Ovary (tissue), 7 donors: ENCODE measurements at regions not wholly inside any gene's neighbourhood (a gene's known extent, or its start where the extent isn't known, plus 50 kb on each side); places are given as distances from the start of the nearest gene placed in this dataset.
"Not testable (repeated sequence)": the region's sequence is repeated elsewhere in the genome, so short reads cannot be mapped to it uniquely, and the experiment has no call there.

Experiments
- DNase-seq, 5 donors: peaks; one replicate each; pipeline ENCODE4 v3.0.0-alpha.2; 2019 to 2020
- H3K27ac ChIP-seq, 2 donors: fragments of 200-600 bp; one replicate each; pipeline versions ENCODE4 v1.5.1 to v1.8.0; 2019 to 2022
- H3K27me3 ChIP-seq: fragments of 200-600 bp; one replicate; pipeline ENCODE4 v1.8.0; 2022
- H3K36me3 ChIP-seq: fragments of 200-600 bp; sonication (generic); one replicate; pipeline ENCODE4 v1.5.1; 2019
- H3K4me1 ChIP-seq: one replicate; pipeline ENCODE4 v1.8.1; 2013; ENCODE audit warnings: mild to moderate bottlenecking, moderate library complexity; ENCODE audit not compliant: insufficient read depth
- H3K4me3 ChIP-seq: fragments of 200-600 bp; sonication (generic); one replicate; pipeline ENCODE4 v1.5.1; 2017
- H3K9me3 ChIP-seq, 2 donors: fragments of 200-600 bp in 1 of 2; sonication (generic) in 1 of 2; one replicate each; pipeline versions ENCODE4 v1.5.1 to v1.8.1; 2013 to 2019; ENCODE audit warnings: mild to moderate bottlenecking in 1 of 2, moderate library complexity in 1 of 2
- CTCF ChIP-seq, 3 donors: fragments of 450-650 bp in 2 of 3; fragments of 200-600 bp in 1 of 3; IDR thresholded peaks; one replicate each; pipeline versions ENCODE4 v1.5.1 to v1.8.0; 2016 to 2022; ENCODE audit warnings: antibody characterized with exemption in 3 of 3, mild to moderate bottlenecking in 1 of 3
- EP300 ChIP-seq: sonication (generic); formaldehyde crosslinking; IDR thresholded peaks from one replicate; pipeline ENCODE4 v1.6.1; 2017; ENCODE audit warnings: antibody characterized with exemption
- POLR2A ChIP-seq: fragments of 450-650 bp; IDR thresholded peaks from one replicate; pipeline ENCODE4 v1.6.1; 2017; ENCODE audit warnings: antibody characterized with exemption, mild to moderate bottlenecking, moderate library complexity
- WGBS, 3 donors: extraction: QIAGEN DNeasy Blood & Tissue Kit in 1 of 3; methylation state at CpG; one replicate each; pipeline versions ENCODE4 v1.1.5 to v1.1.7; 2013 to 2017; 5-methylcytosine and 5-hydroxymethylcytosine counted together
- intact Hi-C, 4 donors: fragments of 100-400 bp; cut with DNase I; formaldehyde crosslinking; loops; one replicate each; pipeline versions ENCODE4 v1.11.0 to v1.15.1; 2022 to 2023
- donor health status: DM: no; HTN: no; CAD: no; lungs with moderate emphysema.
- donor health status: DM: no; HTN: no; CAD: no.
- donor health status: Bipolar disorder and iron deficiency.
- donor health status: DM: no; HTN: no; CAD: no.
- donor health status: DM: yes; HTN: yes; CAD: no.

GRCh38 chr20:22729616-22730236 is 145.4 kb upstream of the FOXA2 start:
- H3K4me3 ChIP-seq: no peak overlapping the region
- TF ChIP-seq POLR2A: no peak
- no peak for TF ChIP-seq EP300
- no peak for TF ChIP-seq CTCF (IDR thresholded peaks at IDR 0.05)
- H3K27me3 ChIP-seq: no peaks in the 10 kb centered on the region
- no peak for DNase-seq
- no peak overlapping the region for H3K27ac ChIP-seq
- intact Hi-C loops: no loop called here
- no peaks in the 10 kb centered on the region for H3K36me3 ChIP-seq
- 84 to 93% (median 90%) methylated on average over 8 of the region's 8 CpGs for WGBS, 3 donors
- H3K9me3 ChIP-seq: no peaks in the 10 kb centered on the region
- no peaks in the 10 kb centered on the region for H3K4me1 ChIP-seq

- Histone ChIP-seq H3K4me3 (no peak overlapping the region), H3K4me1 (no peaks in the 10 kb centered on the region), H3K9me3 (no peaks in the 10 kb centered on the region), H3K36me3 (no peaks in the 10 kb centered on the region), H3K27ac (no peak overlapping the region), H3K27me3 (no peaks in the 10 kb centered on the region)
- TF ChIP-seq CTCF (IDR thresholded peaks at IDR 0.05) (no peak), EP300 (no peak), POLR2A (no peak)
- WGBS, 3 donors: 92 to 98% (median 93%) methylated on average over 4 of the region's 4 CpGs
- intact Hi-C loops: no loop called here
- DNase-seq: no peak
Measured at GRCh38 chr20:22732751-22733150, 148.4 kb upstream of the FOXA2 start.

GRCh38 chr20:22734946-22735647 is 150.7 kb upstream of the FOXA2 start:
- WGBS, 3 donors: 80 to 87% (median 82%) methylated on average over 9 of the region's 9 CpGs
- H3K4me1 ChIP-seq, H3K27me3 ChIP-seq, DNase-seq, H3K27ac ChIP-seq, H3K4me3 ChIP-seq, H3K9me3 ChIP-seq, H3K36me3 ChIP-seq, intact Hi-C loops: not testable (repeated sequence)

- no peaks in the 10 kb centered on the region for H3K9me3 ChIP-seq
- WGBS, 3 donors: 78 to 87% (median 79%) methylated on average over 2 of the region's 2 CpGs
- intact Hi-C loops: no loop called here
- H3K36me3 ChIP-seq: no peaks in the 10 kb centered on the region
- TF ChIP-seq EP300 (no peak), POLR2A (no peak)
- no peak overlapping the region for H3K4me3 ChIP-seq
- H3K27ac ChIP-seq: no peak overlapping the region
- H3K27me3 ChIP-seq: no peaks in the 10 kb centered on the region
- DNase-seq: no peak
- H3K4me1 ChIP-seq: no peaks in the 10 kb centered on the region
Measured at GRCh38 chr20:22740829-22741228, 156.5 kb upstream of the FOXA2 start.

- TF ChIP-seq CTCF (IDR thresholded peaks at IDR 0.05) (no peak), POLR2A (no peak), EP300 (no peak)
Measured at GRCh38 chr20:22744341-22745193, 160.2 kb upstream of the FOXA2 start.

More at GRCh38 chr20:22744341-22745193, 160.2 kb upstream of the FOXA2 start:
- intact Hi-C loops: no loop called here
- Histone ChIP-seq H3K27me3 (no peaks in the 10 kb centered on the region), H3K9me3 (no peaks in the 10 kb centered on the region), H3K36me3 (no peaks in the 10 kb centered on the region), H3K4me1 (no peaks in the 10 kb centered on the region), H3K27ac (no peak overlapping the region), H3K4me3 (no peak overlapping the region)
- 11 to 28% (median 27%) methylated on average over 2 of the region's 2 CpGs for WGBS, 3 donors
- DNase-seq: no peak
